ENCODE measurements at regions not wholly inside any gene's neighbourhood (a gene's known extent, or its start where the extent isn't known, plus 50 kb on each side); places are given as distances from the start of the nearest gene placed in this dataset.
"Not testable (repeated sequence)": the region's sequence is repeated elsewhere in the genome, so short reads cannot be mapped to it uniquely, and the experiment has no call there.

GRCh38 chr6:50467931-50468330, 245.4 kb upstream of the TFAP2D start:
- DNase-seq (ENCODE audit: low spot score) = no peak

DNA sequence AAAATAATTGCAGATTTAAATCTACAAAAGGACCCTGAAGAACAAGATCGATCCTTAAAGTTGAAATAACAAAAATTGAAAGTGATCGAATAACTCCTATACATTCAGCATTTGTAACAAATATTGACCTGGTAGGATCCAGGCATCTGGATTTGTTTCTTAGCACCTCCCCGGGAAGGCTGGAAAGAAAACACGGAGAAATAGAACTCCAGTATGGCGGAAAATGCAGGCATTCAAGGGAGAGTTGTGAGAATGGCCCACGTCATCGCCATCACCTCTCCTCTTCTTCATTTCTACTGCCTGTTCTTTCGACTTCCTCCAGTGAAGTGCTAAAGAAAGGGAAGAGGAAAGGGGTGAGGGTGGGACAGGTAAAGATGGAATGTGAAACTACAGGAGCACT, 242.3 kb upstream of the TFAP2D start:
- no peak for DNase-seq (ENCODE audit: low spot score)

DNA sequence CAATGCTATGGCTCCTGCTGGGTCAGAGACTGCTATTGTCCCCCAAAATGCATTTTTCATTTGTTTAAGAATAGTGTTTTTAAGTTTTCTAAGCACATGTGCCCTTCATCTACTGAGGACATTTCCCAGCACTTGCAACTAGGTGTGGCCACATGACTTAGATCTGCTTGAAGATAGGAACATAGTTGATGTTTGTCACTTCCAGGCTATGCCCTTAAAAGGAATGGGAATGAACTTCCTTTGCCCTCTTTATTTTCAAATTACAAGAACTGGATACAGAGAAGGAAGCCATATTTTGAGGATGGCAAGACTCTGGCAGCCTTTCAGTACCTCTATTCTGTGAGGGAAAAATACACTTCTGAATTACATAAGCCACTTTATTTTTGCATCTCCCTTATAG, 203.0 kb upstream of the TFAP2D start:
- DNase-seq (ENCODE audit: low spot score) = no peak

DNA sequence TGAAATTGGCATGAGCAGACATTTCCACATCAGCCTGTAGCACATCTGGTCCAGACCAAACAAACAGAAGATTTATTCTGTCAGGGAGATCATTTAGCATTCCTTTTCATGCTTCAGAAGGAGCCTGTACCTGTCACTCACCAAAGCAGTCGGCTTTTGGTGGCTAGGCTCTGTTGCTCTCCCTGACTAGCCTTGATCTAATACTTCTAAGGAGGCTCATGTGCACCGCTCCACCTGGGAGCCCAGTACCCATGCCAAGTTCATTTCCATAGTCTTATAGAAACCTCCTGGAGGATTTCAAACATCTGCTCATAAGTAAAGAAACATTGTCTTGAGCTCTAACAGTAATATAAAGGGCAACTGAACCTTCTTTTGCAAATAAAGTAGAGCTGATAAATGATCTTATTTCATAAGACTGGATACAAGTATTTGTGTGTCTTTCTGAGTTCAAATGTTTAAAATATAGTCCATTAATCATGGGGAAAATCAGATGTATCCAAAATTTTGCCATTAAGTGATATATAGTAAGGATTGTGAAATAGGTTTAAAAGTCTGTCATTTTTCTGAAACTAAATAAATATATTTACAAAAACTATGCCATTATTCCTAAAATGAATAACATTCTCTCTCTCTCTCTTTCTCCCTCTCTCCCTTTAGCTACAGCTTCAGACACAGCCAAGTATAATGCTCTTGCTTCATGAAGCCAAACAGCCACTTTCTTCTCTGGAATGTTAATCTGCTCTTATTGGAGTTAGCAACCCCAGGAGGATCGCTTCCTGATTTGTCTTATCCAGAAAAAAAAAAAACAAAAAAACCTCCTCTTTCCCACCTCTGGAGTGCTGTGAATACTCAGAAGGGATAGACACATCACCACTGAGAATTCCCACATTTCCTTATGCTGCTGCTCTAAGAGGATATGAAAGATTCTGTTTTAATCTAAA, 192.7 kb upstream of the TFAP2D start:
- DNase-seq (ENCODE audit: low spot score) = no peak

GRCh38 chr6:50524341-50524740, 189.0 kb upstream of the TFAP2D start:
- no peak for DNase-seq (ENCODE audit: low spot score)

DNA sequence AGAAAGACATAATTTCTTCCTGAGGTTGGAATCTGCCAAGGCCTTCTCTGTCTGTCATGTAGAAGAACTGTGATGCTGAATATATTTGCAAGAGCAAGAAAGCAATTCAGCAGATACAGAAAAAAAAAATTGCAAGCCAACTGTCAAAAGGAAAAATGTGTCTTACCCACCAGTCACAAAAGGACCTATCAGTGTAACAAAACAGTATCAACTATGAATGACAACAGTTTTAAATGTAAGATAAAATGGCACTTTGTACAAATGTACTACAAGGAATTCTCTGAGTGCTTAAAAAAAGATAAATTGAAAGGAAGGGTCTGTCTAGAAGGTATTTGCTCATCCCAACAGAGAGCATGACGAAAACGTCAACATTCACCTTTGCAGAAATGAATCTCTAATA, 185.3 kb upstream of the TFAP2D start:
- DNase-seq (ENCODE audit: low spot score) = no peak

DNA sequence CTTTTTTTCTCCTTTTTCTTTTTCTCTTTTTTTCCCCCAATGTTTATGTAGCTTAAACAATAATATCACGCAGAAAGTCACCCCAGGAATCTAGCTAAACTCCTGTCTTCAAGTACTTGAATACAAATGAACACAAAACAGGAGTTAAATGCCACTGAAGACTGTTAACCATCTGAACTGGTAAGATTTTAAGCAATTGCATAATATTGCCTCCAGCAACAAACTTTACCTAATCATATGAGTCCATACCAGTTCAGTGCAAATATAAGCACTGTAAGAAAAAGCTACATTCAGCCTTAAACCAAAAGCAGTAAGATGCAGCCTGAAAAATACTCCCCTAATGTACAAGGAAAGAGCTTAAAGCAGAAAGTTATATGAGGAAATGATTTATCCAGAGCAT, 173.9 kb upstream of the TFAP2D start:
- DNase-seq (ENCODE audit: low spot score) = no peak

- DNase-seq (ENCODE audit: low spot score) = no peak
Measured at GRCh38 chr6:50541941-50542340, 171.4 kb upstream of the TFAP2D start.

GRCh38 chr6:50543666-50544065, 169.7 kb upstream of the TFAP2D start:
- DNase-seq (ENCODE audit: low spot score) = no peak

DNA sequence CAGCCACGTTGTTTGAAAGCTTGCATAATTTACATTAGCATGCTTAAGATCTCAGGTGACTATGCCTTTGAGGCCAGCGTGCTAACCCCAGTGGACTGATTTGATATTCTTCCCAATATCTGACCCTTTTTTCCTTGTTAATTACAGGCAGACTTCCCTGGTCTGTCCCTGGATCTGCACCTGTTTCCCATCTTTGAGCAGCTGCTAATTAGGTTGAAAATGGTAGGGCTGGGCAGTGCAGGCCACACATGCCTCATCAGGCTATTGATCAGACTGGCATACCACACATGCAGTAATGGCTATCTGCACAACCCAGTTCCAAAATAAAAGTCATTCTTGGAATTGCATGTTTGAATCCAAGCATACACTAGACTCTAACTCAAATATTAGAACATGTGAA, 164.3 kb upstream of the TFAP2D start:
- no peak for DNase-seq (ENCODE audit: low spot score)

- no peak for DNase-seq (ENCODE audit: low spot score)
Measured at GRCh38 chr6:50549475-50549874, 163.9 kb upstream of the TFAP2D start.

- no peak for DNase-seq (ENCODE audit: low spot score)
Measured at GRCh38 chr6:50555982-50556381, 157.3 kb upstream of the TFAP2D start.

GRCh38 chr6:50565004-50565403, 148.3 kb upstream of the TFAP2D start:
- no peak for DNase-seq (ENCODE audit: low spot score)

GRCh38 chr6:50571230-50571629, 142.1 kb upstream of the TFAP2D start:
- not testable (repeated sequence) for DNase-seq (ENCODE audit: low spot score)

GRCh38 chr6:50585441-50586330, 127.6 kb upstream of the TFAP2D start:
- DNase-seq (ENCODE audit: low spot score) = no peak

DNA sequence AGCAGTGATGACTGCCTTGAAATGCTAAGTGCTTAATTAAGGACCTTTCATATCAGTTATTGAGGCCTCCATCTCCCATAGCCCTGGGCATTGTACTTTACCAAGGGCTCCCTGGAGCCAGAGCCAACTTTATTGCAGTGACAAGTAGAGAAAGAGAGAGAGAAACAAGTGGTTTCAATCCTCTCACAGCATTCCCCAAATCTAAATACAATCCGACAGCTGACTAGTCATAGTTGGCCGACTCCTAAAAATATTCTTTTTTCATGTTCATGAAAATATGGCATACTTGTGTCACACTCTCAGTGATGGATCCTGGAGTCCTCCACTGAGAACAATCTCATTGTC, 127.0 kb upstream of the TFAP2D start:
- DNase-seq (ENCODE audit: low spot score) = no peak

DNA sequence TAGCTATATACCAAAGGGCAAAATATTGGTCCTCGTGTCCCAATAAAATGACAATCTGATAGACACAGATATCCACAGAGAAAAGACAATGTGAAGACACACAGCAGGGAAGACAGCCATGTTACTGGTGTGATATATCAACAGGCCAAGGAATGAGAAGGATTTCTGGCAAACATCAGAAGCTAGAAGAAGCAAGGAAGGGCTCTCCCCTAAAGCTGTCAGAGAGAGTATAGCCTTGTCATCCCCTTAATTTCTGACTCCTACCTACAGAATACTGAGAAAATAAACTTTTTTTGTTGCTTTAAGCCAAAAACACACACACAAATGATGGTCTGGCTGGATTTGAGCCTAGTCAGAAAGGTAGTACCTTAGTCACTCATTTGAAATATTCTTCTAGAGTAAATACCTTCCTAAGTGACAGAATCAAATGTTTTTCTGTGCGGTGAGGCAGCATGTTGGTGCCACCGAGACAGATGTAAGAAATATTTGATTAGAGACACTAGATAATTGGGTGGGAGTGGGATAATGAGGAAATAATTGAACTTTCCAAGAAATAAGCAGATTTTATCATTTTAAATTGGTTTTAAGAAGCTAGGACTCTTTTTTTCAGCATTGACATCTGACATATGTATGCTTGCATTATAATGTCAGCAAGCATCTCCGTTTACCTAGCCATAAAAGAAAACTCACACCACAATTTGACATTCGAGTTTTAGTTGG, 123.4 kb upstream of the TFAP2D start:
- DNase-seq (ENCODE audit: low spot score) = no peak

DNA sequence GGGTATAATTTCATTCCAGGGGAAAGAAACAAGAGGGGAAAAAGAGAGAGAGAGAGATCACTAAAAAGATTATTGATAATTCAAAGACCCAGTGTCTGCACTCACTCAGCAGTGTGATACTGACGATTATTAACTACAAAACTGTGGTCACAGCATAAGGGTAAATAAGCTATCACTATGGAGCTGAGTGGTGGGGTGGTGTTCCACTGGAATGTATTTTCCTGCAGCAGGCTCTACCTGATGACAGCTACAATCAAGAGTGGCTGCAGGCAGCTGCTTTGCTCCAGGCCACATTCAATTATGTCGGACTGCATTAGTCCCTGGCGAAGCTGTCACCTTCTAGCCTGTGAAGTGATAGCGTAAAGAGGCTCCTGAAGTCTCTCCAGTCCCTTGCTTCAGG, 122.2 kb upstream of the TFAP2D start:
- DNase-seq (ENCODE audit: low spot score) = no peak

GRCh38 chr6:50600280-50600679, 113.0 kb upstream of the TFAP2D start:
- DNase-seq (ENCODE audit: low spot score) = no peak

DNA sequence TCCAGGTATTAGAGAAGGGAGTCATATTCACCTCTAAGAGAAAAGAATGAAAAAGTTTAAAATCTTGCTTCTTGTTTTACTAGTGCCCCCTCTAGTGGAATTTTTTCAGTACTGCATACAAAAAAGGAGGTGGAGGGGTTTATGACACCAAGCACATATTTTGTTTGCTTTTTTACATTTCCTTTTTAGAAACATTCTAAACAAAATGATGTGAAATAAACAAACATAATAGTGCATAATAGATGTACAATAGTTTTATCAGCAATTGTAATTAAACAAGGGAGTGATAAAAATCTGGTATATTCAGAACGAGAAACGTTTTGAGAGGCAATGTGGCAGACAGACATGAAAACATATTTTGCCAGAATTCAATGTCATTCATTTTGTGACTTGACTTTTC, 111.0 kb upstream of the TFAP2D start:
- peak; percentile 32 for DNase-seq (ENCODE audit: low spot score)

GRCh38 chr6:50608421-50608820, 104.9 kb upstream of the TFAP2D start:
- no peak for DNase-seq (ENCODE audit: low spot score)

DNA sequence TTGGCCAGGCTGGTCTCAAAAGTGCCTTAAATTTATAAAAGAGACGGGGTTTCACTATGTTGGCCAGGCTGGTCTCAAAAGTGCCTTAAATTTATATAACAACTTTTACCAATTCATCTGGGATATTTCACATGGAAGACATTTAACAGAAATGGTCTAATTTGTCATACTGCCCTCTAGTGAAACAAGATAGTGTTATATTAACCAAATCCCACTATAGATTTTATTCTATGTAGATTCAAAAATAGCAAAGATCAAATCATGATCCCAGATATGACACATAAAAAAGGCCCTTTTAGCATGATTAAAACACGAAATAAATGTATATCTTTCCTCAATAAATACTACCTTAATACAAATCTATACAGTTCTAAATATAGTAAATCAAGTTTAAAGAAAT, 102.8 kb upstream of the TFAP2D start:
- no peak for DNase-seq (ENCODE audit: low spot score)

GRCh38 chr6:50635429-50635828, 77.9 kb upstream of the TFAP2D start:
- no peak for DNase-seq (ENCODE audit: low spot score)

Measured in kidney capillary endothelial cell (primary cell).